ENCODE measurements at regions not wholly inside any gene's neighbourhood (a gene's known extent, or its start where the extent isn't known, plus 50 kb on each side); places are given as distances from the start of the nearest gene placed in this dataset.

DNA sequence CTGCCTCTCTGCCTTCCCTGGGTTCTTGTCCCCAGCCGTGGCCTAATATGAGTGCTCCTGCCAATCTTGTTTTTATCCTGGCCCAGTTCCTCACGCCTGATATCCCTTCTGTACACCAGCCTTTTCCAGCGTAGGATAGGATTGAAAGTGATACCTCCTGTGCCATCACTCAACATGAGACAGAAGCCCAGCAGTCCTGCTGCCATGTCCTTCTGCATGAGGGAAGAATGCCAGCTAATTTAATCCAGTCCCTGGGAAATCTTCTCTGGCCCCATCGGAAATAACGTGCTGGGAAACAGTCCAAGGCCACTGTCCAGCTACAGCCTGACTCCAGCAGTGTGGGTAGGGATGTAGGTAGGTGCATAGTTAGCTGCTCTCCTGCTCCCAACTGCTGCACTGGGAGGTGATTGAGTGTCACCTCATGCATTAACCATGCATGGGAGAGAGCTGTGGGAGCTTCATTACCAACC, 92.0 kb upstream of the TPM1 start:
- DNase-seq (ENCODE audit: low read depth): no peak

- DNase-seq (ENCODE audit: low read depth): no peak
Measured at GRCh38 chr15:62951481-62951880, 91.1 kb upstream of the TPM1 start.

DNA sequence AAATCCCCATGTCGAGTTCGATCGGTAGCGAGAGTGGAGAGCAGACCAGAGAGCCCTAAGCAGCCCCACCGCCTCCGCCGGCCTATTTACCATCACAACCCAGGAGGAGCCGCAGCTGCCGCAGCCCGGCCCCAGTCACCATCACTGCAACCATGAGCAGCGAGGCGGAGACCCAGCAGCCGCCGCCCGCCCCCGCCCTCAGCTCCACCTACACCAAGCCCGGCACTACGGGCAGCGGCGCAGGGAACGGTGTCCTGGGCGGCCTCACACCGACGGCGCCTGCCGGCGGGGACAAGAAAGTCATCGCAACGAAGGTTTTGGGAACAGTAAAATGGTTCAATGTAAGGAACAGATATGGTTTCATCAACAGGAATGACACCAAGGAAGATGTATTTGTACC, 89.5 kb upstream of the TPM1 start:
- no peak for DNase-seq (ENCODE audit: low read depth)

GRCh38 chr15:62953496-62954045, 89.0 kb upstream of the TPM1 start:
- no peak for DNase-seq (ENCODE audit: low read depth)

DNA sequence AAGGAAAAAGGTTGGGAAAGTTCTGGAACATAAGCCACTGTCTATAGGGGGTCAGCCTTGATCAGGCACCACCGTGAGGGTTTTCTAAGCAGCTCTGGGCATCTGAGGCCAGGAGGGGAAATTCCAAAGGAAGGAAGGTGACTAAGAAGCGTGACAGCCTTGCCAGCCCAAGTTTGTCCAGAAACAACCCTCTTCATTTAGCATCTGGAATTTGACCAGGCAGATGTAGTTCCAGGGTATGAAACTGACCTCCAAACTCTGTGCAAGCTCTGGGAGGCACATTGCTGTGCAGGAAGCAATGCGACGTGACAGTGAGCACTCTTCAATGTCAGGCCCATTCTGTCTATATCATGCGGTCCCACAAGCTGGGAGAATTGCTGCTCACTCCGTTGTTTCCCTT, 85.4 kb upstream of the TPM1 start:
- DNase-seq (ENCODE audit: low read depth): no peak

GRCh38 chr15:62958528-62959363, 83.8 kb upstream of the TPM1 start:
- DNase-seq (ENCODE audit: low read depth): no peak

DNA sequence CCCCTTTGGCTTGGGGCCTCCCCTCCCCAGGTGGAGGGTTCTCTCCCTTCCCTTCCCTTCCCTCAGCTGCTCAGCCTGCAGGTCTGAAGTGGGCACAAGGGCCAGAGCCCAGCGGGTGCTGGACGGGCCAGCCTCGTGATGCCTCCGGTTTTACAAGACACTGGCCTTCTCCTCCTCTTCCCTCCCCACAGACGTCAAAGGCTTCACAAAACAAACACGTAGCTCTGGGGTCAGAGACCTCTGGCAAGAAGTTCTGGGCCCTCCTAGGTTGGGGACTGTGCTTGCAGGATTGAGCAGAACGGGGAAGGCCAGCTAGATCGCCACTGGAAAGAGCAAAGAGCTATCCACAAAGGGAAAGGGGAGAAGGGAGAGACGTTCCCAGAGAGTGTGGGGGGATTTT, 81.4 kb upstream of the TPM1 start:
- DNase-seq (ENCODE audit: low read depth): no peak

GRCh38 chr15:62962101-62962995, 80.2 kb upstream of the TPM1 start:
- DNase-seq (ENCODE audit: low read depth): no peak

DNA sequence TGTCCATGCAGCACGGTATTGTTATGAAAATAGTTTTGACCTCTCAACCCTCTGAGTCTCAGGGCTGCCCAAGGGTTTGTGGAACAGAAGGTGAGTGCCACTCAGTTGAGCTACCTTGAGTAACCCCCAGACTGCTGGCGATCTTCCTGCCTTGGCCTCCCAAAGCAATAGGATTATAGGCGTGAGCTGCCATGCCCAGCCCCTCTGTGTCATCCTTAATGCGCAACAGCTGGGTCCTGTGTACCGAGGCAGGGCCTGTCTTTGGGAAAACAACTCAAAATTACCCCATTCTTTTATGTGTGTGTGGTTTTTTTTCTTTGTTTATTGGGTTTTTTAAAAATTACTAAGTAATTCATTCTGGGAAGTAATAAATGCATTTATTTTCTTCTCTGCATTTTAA, 78.3 kb upstream of the TPM1 start:
- no peak for DNase-seq (ENCODE audit: low read depth)

- no peak for DNase-seq (ENCODE audit: low read depth)
Measured at GRCh38 chr15:62966294-62967078, 76.1 kb upstream of the TPM1 start.

GRCh38 chr15:62968699-62969098, 73.8 kb upstream of the TPM1 start:
- DNase-seq (ENCODE audit: low read depth): no peak

- DNase-seq (ENCODE audit: low read depth): no peak
Measured at GRCh38 chr15:62969442-62970089, 73.0 kb upstream of the TPM1 start.

- no peak for DNase-seq (ENCODE audit: low read depth)
Measured at GRCh38 chr15:62972814-62973213, 69.7 kb upstream of the TPM1 start.

GRCh38 chr15:62975515-62975914, 67.0 kb upstream of the TPM1 start:
- DNase-seq (ENCODE audit: low read depth): no peak

DNA sequence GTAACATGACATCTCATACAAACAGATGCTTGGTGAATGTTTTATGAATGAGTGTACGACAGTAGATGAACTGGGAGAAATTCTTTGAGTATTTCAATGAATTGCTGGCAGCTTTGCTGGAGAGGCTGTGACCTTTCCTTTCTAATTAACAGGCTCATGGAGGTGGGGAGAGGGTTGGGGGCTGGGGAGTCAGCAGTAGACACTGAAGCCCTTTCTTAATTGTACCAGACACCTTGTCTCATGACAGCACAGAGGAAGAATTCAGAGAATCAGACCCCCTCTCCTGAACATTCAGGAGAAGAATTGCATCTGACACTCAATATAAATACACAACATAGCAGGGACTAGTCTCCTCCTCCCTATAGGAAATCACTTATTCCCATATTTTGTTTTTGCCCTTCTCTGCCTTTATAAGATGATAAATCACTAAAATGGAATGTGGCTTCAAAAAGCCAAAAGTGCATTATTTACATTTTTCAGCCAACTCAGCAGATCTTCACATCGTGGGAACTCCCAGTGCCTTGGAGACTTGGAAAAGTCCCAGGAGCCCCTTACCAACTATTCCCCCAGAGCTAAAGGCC, 66.2 kb upstream of the TPM1 start:
- DNase-seq (ENCODE audit: low read depth): no peak

DNA sequence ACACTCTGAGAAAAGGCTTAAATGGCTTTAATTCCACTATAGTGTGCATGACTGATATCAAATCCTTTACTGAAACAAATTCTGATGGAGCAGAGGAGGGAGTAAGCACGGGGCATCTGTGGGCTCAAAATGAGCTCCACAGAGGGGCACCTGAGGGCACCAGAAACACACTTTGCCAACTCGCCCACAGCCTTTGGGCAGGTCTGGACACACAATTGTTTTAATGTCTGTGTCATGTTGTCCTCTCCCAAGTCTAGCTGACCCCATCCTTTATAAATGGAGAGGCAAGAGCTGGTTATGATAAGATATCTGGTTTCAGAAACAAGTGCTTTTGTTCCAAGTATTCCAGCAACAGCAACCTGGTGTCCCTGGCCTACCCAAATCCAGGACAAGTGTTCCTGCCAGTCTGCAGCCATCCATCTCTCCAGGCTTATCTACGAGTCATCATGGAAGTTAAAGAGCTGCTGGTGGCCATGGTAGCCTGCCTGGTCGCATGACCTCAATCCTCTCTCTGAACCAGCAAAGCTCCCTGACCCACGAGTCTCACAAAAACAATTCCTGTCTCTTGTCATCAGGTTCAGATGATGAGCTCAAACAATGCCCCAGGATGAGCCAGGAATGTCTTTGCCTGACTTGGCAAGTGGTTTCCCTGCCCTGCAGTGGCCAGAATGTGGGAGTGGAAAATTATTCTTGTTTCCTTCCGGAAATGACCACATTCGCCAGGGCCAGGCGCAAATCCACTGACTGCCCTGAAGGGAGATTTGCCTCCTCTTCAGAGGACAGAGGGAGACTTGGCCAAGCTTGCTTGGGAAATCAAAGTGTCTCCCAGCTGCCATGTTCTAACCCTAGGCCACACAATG, 64.4 kb upstream of the TPM1 start:
- no peak for DNase-seq (ENCODE audit: low read depth)

- no peak for DNase-seq (ENCODE audit: low read depth)
Measured at GRCh38 chr15:62979252-62979651, 63.3 kb upstream of the TPM1 start.

DNA sequence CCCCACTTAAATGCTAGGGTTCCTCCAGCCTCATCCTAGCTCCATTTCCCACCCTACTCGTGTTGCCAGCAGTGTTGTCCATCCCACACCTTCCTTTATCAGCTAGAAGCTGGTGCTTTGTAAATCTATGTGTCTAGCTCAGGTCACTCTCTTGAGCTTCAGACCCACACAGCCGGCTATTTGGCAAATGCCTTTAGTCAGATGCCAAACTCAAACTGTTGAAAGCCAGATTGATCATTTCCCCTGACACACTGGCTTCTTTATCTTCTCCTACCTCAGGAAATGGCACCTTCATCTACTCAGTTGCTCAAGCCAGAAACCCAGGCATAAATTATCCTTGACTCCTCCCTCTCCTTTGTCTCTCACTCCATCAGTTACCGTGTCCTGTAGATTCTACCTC, 61.5 kb upstream of the TPM1 start:
- DNase-seq (ENCODE audit: low read depth): no peak

DNA sequence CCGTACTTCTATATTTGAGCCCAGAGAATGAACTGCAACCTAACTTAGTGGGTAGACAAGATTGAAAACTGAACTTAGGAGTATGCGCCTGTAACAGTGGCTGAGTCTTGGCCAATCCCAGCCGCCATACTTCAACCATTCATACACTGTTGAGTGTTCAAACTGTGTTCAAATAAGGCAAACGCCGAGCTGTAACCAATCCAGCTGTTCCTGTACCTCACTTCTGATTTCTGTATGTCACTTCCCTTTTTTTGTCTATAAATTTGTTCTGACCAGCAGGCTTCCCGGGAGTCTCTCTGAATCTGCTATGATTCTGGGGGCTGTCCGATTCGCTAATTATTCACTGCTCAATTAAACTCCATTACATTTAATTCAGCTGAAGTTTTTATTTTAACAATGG, 58.6 kb upstream of the TPM1 start:
- DNase-seq (ENCODE audit: low read depth): no peak

GRCh38 chr15:62985768-62986167, 56.8 kb upstream of the TPM1 start:
- no peak for DNase-seq (ENCODE audit: low read depth)

Data from activated T-helper 9 cell treated with anti-CD3 and anti-CD28 coated beads, Interleukin-2, amount 50 U/mL, for 16 hours (primary cell).